ENCODE measurements at regions not wholly inside any gene's neighbourhood (a gene's known extent, or its start where the extent isn't known, plus 50 kb on each side); places are given as distances from the start of the nearest gene placed in this dataset.

GRCh38 chr9:115525111-115526058 is 407.4 kb upstream of the TNC start:
- POLR2A ChIA-PET = no interaction called here
- TF ChIP-seq L3MBTL2 (conservative IDR thresholded peaks at IDR 0.05) = no peak
- no peak for TF ChIP-seq FOXK2 (IDR thresholded peaks at IDR 0.05)
- no peak for TF ChIP-seq HDGF (IDR thresholded peaks at IDR 0.05; ENCODE audit: borderline replicate concordance)
- no peak for TF ChIP-seq CTBP1 (IDR thresholded peaks at IDR 0.05; ENCODE audit: borderline replicate concordance)
- TF ChIP-seq ARNT (IDR thresholded peaks at IDR 0.05) = no peak
- TF ChIP-seq ELF4 (IDR thresholded peaks at IDR 0.05) = no peak
- CTCF ChIA-PET = interaction anchor here (0.7 kb wide), 1 partner anchor 173 kb away, joined by 3 read pairs; no protein-coding TSS in a partner anchor
- DNase-seq (ENCODE audit: extremely low spot score) = no peak

- TF ChIP-seq PKNOX1 (IDR thresholded peaks at IDR 0.05) (no peak), TARDBP (IDR thresholded peaks at IDR 0.05) (no peak), BHLHE40 (IDR thresholded peaks at IDR 0.05; ENCODE audit: borderline replicate concordance) (no peak), L3MBTL2 (conservative IDR thresholded peaks at IDR 0.05) (no peak), SP1 (IDR thresholded peaks at IDR 0.05) (no peak), ARNT (IDR thresholded peaks at IDR 0.05) (no peak), NFRKB (IDR thresholded peaks at IDR 0.05) (no peak), CTBP1 (IDR thresholded peaks at IDR 0.05; ENCODE audit: borderline replicate concordance) (no peak), LEF1 (IDR thresholded peaks at IDR 0.05; ENCODE audit: borderline replicate concordance) (no peak), FOXM1 (IDR thresholded peaks at IDR 0.05; ENCODE audit: borderline replicate concordance) (no peak), HDGF (IDR thresholded peaks at IDR 0.05; ENCODE audit: borderline replicate concordance) (no peak), FOXA1 (IDR thresholded peaks at IDR 0.05) (no peak), ELF4 (IDR thresholded peaks at IDR 0.05) (no peak), FOXK2 (IDR thresholded peaks at IDR 0.05) (no peak), ZNF384 (IDR thresholded peaks at IDR 0.05) (no peak), SUZ12 (IDR thresholded peaks at IDR 0.05) (no peak)
- ChIA-PET CTCF (interaction anchor here (0.6 kb wide), 1 partner anchor 688 kb away, joined by 3 read pairs; no protein-coding TSS in a partner anchor), POLR2A (no interaction called here)
- DNase-seq (ENCODE audit: extremely low spot score) = no peak
These were observed 413.6 kb upstream of the TNC start for GRCh38 chr9:115531410-115532125.

- no peak for TF ChIP-seq PKNOX1 (IDR thresholded peaks at IDR 0.05)
- no peak for TF ChIP-seq NFRKB (IDR thresholded peaks at IDR 0.05)
- no peak for TF ChIP-seq L3MBTL2 (conservative IDR thresholded peaks at IDR 0.05)
- TF ChIP-seq TARDBP (IDR thresholded peaks at IDR 0.05) = no peak
- TF ChIP-seq FOXM1 (IDR thresholded peaks at IDR 0.05; ENCODE audit: borderline replicate concordance) = no peak
- no peak for TF ChIP-seq ELF4 (IDR thresholded peaks at IDR 0.05)
- TF ChIP-seq ARNT (IDR thresholded peaks at IDR 0.05) = no peak
- no peak for TF ChIP-seq HDGF (IDR thresholded peaks at IDR 0.05; ENCODE audit: borderline replicate concordance)
- CTCF ChIA-PET = no interaction called here
- DNase-seq (ENCODE audit: extremely low spot score) = no peak
- POLR2A ChIA-PET = no interaction called here
These were observed 415.6 kb upstream of the TNC start for GRCh38 chr9:115533511-115533910.

- CTCF ChIA-PET = interaction anchor here (0.5 kb wide), 1 partner anchor 1132 kb away, joined by 3 read pairs; no protein-coding TSS in a partner anchor
- TF ChIP-seq FOXK2 (IDR thresholded peaks at IDR 0.05) (no peak), FOXA1 (IDR thresholded peaks at IDR 0.05) (no peak), SUZ12 (IDR thresholded peaks at IDR 0.05) (no peak), FOXM1 (IDR thresholded peaks at IDR 0.05; ENCODE audit: borderline replicate concordance) (no peak), HDGF (IDR thresholded peaks at IDR 0.05; ENCODE audit: borderline replicate concordance) (no peak), L3MBTL2 (conservative IDR thresholded peaks at IDR 0.05) (no peak), CTBP1 (IDR thresholded peaks at IDR 0.05; ENCODE audit: borderline replicate concordance) (no peak), NFRKB (IDR thresholded peaks at IDR 0.05) (no peak), ZNF384 (IDR thresholded peaks at IDR 0.05) (no peak), ELF4 (IDR thresholded peaks at IDR 0.05) (no peak), PKNOX1 (IDR thresholded peaks at IDR 0.05) (no peak), ARNT (IDR thresholded peaks at IDR 0.05) (no peak), LEF1 (IDR thresholded peaks at IDR 0.05; ENCODE audit: borderline replicate concordance) (no peak), SP1 (IDR thresholded peaks at IDR 0.05) (no peak), TARDBP (IDR thresholded peaks at IDR 0.05) (no peak), BHLHE40 (IDR thresholded peaks at IDR 0.05; ENCODE audit: borderline replicate concordance) (no peak)
- POLR2A ChIA-PET = no interaction called here
- DNase-seq (ENCODE audit: extremely low spot score) = no peak
These were observed 422.1 kb upstream of the TNC start for GRCh38 chr9:115540091-115540490.

GRCh38 chr9:115543511-115543910 is 425.6 kb upstream of the TNC start:
- CTCF ChIA-PET = no interaction called here
- TF ChIP-seq BHLHE40 (IDR thresholded peaks at IDR 0.05; ENCODE audit: borderline replicate concordance) = no peak
- TF ChIP-seq TARDBP (IDR thresholded peaks at IDR 0.05) = no peak
- no peak for TF ChIP-seq SP1 (IDR thresholded peaks at IDR 0.05)
- no peak for TF ChIP-seq ELF4 (IDR thresholded peaks at IDR 0.05)
- no peak for TF ChIP-seq ARNT (IDR thresholded peaks at IDR 0.05)
- TF ChIP-seq L3MBTL2 (conservative IDR thresholded peaks at IDR 0.05) = no peak
- TF ChIP-seq CTBP1 (IDR thresholded peaks at IDR 0.05; ENCODE audit: borderline replicate concordance) = no peak
- TF ChIP-seq HDGF (IDR thresholded peaks at IDR 0.05; ENCODE audit: borderline replicate concordance) = no peak
- TF ChIP-seq PKNOX1 (IDR thresholded peaks at IDR 0.05) = no peak
- no peak for TF ChIP-seq FOXM1 (IDR thresholded peaks at IDR 0.05; ENCODE audit: borderline replicate concordance)
- no peak for TF ChIP-seq NFRKB (IDR thresholded peaks at IDR 0.05)
- no peak for TF ChIP-seq ZNF384 (IDR thresholded peaks at IDR 0.05)
- no peak for TF ChIP-seq SUZ12 (IDR thresholded peaks at IDR 0.05)
- TF ChIP-seq FOXA1 (IDR thresholded peaks at IDR 0.05) = no peak
- no peak for TF ChIP-seq LEF1 (IDR thresholded peaks at IDR 0.05; ENCODE audit: borderline replicate concordance)
- no peak for TF ChIP-seq FOXK2 (IDR thresholded peaks at IDR 0.05)
- DNase-seq (ENCODE audit: extremely low spot score) = no peak
- POLR2A ChIA-PET = no interaction called here

Measured in HEK293T (cell line).